Progenitor cell of endocrine pancreas (in vitro differentiated cells): ENCODE measurements at regions not wholly inside any gene's neighbourhood (a gene's known extent, or its start where the extent isn't known, plus 50 kb on each side); places are given as distances from the start of the nearest gene placed in this dataset.

Experiments used
- DNase-seq: peaks from one replicate; pipeline ENCODE4 v3.0.0; 2021; ENCODE audit warnings: low spot score; ENCODE audit not compliant: unreplicated experiment
- H3K27ac Mint-ChIP-seq: 2 replicates; pipeline ENCODE4 v1.8.0; 2021; ENCODE audit warnings: mild to moderate bottlenecking, moderate library complexity, mixed read lengths
- H3K27me3 Mint-ChIP-seq: 2 replicates; pipeline ENCODE4 v1.8.0; 2021; ENCODE audit warnings: mixed read lengths
- H3K36me3 Mint-ChIP-seq: 2 replicates; pipeline ENCODE4 v1.8.0; 2022; ENCODE audit warnings: mixed read lengths; ENCODE audit not compliant: insufficient read depth
- H3K4me1 Mint-ChIP-seq: 2 replicates; pipeline ENCODE4 v1.8.0; 2021; ENCODE audit warnings: low read depth, mixed read lengths
- H3K4me3 Mint-ChIP-seq: 2 replicates; pipeline ENCODE4 v1.8.0; 2021; ENCODE audit warnings: low read depth, mild to moderate bottlenecking, moderate library complexity, mixed read lengths
- H3K9me3 Mint-ChIP-seq: 2 replicates; pipeline ENCODE4 v1.8.0; 2021; ENCODE audit warnings: low read depth, mixed read lengths
- CTCF ChIP-seq: fragments of 200-600 bp; sonication (generic); IDR thresholded peaks from one replicate; pipeline ENCODE4 v1.5.0; 2021; ENCODE audit warnings: antibody characterized with exemption, mild to moderate bottlenecking; ENCODE audit not compliant: unreplicated experiment

GRCh38 chr6:110037726-110038295, 59.7 kb downstream of the GPR6 start:
- Mint-ChIP-seq H3K9me3 (no peaks in the 10 kb centered on the region), H3K4me1 (peaks cover 9% of the 10 kb centered on the region), H3K36me3 (no peaks in the 10 kb centered on the region)

GRCh38 chr6:110039364-110039980, 61.4 kb downstream of the GPR6 start:
- Mint-ChIP-seq H3K27me3 (peaks cover 9% of the 10 kb centered on the region), H3K9me3 (no peaks in the 10 kb centered on the region), H3K36me3 (no peaks in the 10 kb centered on the region), H3K27ac (peak overlapping the region; percentile 84), H3K4me3 (peak overlapping the region; percentile 73), H3K4me1 (peaks cover 9% of the 10 kb centered on the region)
- peak; percentile 85 for TF ChIP-seq CTCF
- DNase-seq = peak; percentile 75

More at GRCh38 chr6:110037726-110038295, 59.7 kb downstream of the GPR6 start:
- DNase-seq = no peak
- Mint-ChIP-seq H3K27me3 (peaks cover 9% of the 10 kb centered on the region), H3K4me3 (no peak overlapping the region), H3K27ac (peak overlapping the region; percentile 16)
- no peak for TF ChIP-seq CTCF

- DNase-seq = no peak
- no peaks in the 10 kb centered on the region for H3K36me3 Mint-ChIP-seq
- peak; percentile 53 for TF ChIP-seq CTCF
- no peaks in the 10 kb centered on the region for H3K9me3 Mint-ChIP-seq
- H3K27ac Mint-ChIP-seq = peak overlapping the region; percentile 84
- peaks cover 9% of the 10 kb centered on the region for H3K4me1 Mint-ChIP-seq
- H3K4me3 Mint-ChIP-seq = peak overlapping the region; percentile 73
- peaks cover 6% of the 10 kb centered on the region for H3K27me3 Mint-ChIP-seq
Measured at GRCh38 chr6:110039981-110040383, 61.9 kb downstream of the GPR6 start.

GRCh38 chr6:110040716-110041115, 62.6 kb downstream of the GPR6 start:
- no peak for DNase-seq
- Mint-ChIP-seq H3K4me1 (peaks cover 9% of the 10 kb centered on the region), H3K9me3 (no peaks in the 10 kb centered on the region), H3K27ac (no peak overlapping the region), H3K36me3 (no peaks in the 10 kb centered on the region), H3K4me3 (no peak overlapping the region), H3K27me3 (peaks cover 6% of the 10 kb centered on the region)
- no peak for TF ChIP-seq CTCF

GRCh38 chr6:110041126-110041525, 63.0 kb downstream of the GPR6 start:
- no peak for DNase-seq
- Mint-ChIP-seq H3K27me3 (peaks cover 6% of the 10 kb centered on the region), H3K27ac (no peak overlapping the region), H3K9me3 (no peaks in the 10 kb centered on the region), H3K36me3 (no peaks in the 10 kb centered on the region), H3K4me3 (no peak overlapping the region), H3K4me1 (peaks cover 9% of the 10 kb centered on the region)
- no peak for TF ChIP-seq CTCF
